TTC549 (cell line): ENCODE measurements at regions not wholly inside any gene's neighbourhood (a gene's known extent, or its start where the extent isn't known, plus 50 kb on each side); places are given as distances from the start of the nearest gene placed in this dataset.
"Not testable (repeated sequence)": the region's sequence is repeated elsewhere in the genome, so short reads cannot be mapped to it uniquely, and the experiment has no call there.

Experiments
- FAIRE-seq: peaks from 2 replicates; lab custom pipeline; 2012; peaks lifted over from hg19 to GRCh38; lab: Jason Lieb, UNC

GRCh38 chr7:65145710-65146109 is 139.2 kb upstream of the ERV3-1 start:
- not testable (repeated sequence) for FAIRE-seq

GRCh38 chr7:65145008-65145407 is 138.5 kb upstream of the ERV3-1 start:
- not testable (repeated sequence) for FAIRE-seq

- FAIRE-seq: not testable (repeated sequence)
These were observed 138.1 kb upstream of the ERV3-1 start for GRCh38 chr7:65144557-65144956.

- FAIRE-seq: not testable (repeated sequence)
These were observed 137.6 kb upstream of the ERV3-1 start for GRCh38 chr7:65144119-65144518.

GRCh38 chr7:65141894-65142293 is 135.4 kb upstream of the ERV3-1 start:
- FAIRE-seq: not testable (repeated sequence)

- FAIRE-seq: not testable (repeated sequence)
These were observed 134.9 kb upstream of the ERV3-1 start for GRCh38 chr7:65141405-65141778.

GRCh38 chr7:65140543-65141404 is 134.3 kb upstream of the ERV3-1 start:
- FAIRE-seq: not testable (repeated sequence)

GRCh38 chr7:65136850-65137249 is 130.4 kb upstream of the ERV3-1 start:
- FAIRE-seq: not testable (repeated sequence)

GRCh38 chr7:65133087-65133486 is 126.6 kb upstream of the ERV3-1 start:
- not testable (repeated sequence) for FAIRE-seq

- FAIRE-seq: not testable (repeated sequence)
These were observed 125.8 kb upstream of the ERV3-1 start for GRCh38 chr7:65132256-65132655.

GRCh38 chr7:65127364-65127763 is 120.9 kb upstream of the ERV3-1 start:
- FAIRE-seq: not testable (repeated sequence)

GRCh38 chr7:65124600-65124999 is 118.1 kb upstream of the ERV3-1 start:
- FAIRE-seq: not testable (repeated sequence)

GRCh38 chr7:65105650-65106203 is 99.2 kb upstream of the ERV3-1 start:
- not testable (repeated sequence) for FAIRE-seq

- FAIRE-seq: not testable (repeated sequence)
These were observed 94.0 kb upstream of the ERV3-1 start for GRCh38 chr7:65100499-65100898.

GRCh38 chr7:65081669-65082055 is 75.2 kb upstream of the ERV3-1 start:
- not testable (repeated sequence) for FAIRE-seq

- FAIRE-seq: not testable (repeated sequence)
These were observed 74.5 kb upstream of the ERV3-1 start for GRCh38 chr7:65080799-65081668.

- not testable (repeated sequence) for FAIRE-seq
These were observed 68.5 kb upstream of the ERV3-1 start for GRCh38 chr7:65074959-65075358.

GRCh38 chr7:65073160-65073559 is 66.7 kb upstream of the ERV3-1 start:
- not testable (repeated sequence) for FAIRE-seq

- FAIRE-seq: not testable (repeated sequence)
These were observed 65.5 kb upstream of the ERV3-1 start for GRCh38 chr7:65071854-65072431.

GRCh38 chr7:65069476-65069875 is 63.0 kb upstream of the ERV3-1 start:
- FAIRE-seq: not testable (repeated sequence)

GRCh38 chr7:65062566-65062965 is 56.1 kb upstream of the ERV3-1 start:
- not testable (repeated sequence) for FAIRE-seq

- FAIRE-seq: not testable (repeated sequence)
These were observed 52.8 kb upstream of the ERV3-1 start for GRCh38 chr7:65059247-65059646.
